HG03175 (cell line): ENCODE measurements at regions not wholly inside any gene's neighbourhood (a gene's known extent, or its start where the extent isn't known, plus 50 kb on each side); places are given as distances from the start of the nearest gene placed in this dataset.

Experiments used
- ATAC-seq: cut with Tn5 transposase; IDR thresholded peaks from one replicate; pipeline ENCODE4 v1.9.1; 2021; ENCODE audit warnings: mild to moderate bottlenecking, moderate library complexity; ENCODE audit not compliant: unreplicated experiment

DNA sequence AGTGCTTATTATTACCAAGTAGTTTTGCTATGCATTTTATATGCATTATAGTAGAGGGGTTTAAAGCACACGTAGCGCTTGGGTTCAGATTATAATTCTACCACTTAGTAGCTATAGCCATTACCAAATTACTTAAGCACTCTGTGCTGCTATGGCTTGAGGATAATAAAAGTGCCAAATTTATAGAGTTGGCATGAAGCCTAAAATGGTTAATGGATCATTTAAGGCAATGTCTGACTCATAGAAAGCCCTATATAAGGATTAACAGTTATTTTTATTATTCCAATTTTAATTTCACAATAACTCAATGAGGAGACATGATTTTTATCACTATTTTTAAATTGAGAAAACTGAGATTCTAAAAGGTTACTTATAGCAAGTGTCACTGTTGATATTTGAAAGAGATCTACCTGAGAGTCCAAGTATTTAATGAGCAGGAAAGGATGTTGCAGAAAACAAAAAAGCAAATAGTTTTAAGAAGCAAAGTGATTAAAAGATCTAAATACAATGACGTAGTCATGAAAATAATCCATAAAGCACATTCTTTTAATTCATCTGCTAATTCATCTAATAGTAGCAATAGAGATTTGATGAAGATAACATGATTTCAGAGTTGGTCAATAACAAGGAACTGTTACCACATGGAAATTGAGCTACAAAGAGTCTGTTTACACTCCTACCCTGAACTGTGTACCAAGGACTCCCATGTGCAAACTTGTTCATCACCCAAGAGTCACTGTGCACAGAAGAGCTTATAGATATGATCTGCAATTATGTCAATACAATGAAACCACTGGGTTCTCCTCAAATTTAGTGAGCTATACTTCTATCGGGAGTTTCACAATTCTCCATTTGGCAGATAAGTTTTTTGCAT, 78.8 kb upstream of the DTNA start:
- no peak for ATAC-seq

GRCh38 chr18:34632321-34632720, 77.8 kb upstream of the DTNA start:
- ATAC-seq = no peak

DNA sequence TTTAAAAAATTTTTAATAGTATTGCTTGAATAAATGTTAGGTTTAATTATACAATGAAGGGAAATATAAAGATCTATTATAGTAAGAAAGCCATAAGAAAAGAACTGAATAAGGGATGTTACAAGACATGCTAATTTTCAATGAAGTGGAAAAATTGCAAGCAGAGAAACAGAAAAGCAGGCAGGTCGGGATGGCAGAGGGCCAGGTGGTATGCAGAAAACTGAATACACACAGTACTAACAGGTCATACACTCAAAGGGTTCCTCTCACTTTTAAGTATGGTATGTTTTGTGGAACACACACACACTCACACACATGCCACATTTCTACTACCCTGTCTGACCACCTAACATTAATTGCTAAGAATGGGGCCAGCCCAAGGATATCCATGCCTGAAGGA, 76.7 kb upstream of the DTNA start:
- ATAC-seq = no peak

- ATAC-seq = no peak
These were observed 72.8 kb upstream of the DTNA start for GRCh38 chr18:34637094-34637801.

DNA sequence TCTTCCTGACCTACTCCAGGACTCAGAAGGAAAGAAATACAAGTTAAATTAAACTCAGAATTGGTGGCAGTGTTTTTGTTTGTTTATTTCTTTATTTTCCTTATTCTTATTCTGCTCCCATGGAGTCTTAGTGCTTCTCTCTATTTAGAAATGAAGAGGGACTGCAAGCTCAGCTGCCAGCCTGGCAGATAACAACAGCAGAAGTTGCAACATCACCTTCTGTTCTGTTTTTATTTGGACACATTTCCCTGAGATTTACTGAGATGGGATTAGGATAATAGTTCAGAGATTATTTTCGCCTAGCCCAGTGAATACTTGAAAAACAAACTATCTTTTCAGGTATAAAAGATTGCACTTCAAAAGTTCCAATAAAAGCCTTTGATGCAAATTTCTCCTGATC, 70.4 kb upstream of the DTNA start:
- no peak for ATAC-seq

DNA sequence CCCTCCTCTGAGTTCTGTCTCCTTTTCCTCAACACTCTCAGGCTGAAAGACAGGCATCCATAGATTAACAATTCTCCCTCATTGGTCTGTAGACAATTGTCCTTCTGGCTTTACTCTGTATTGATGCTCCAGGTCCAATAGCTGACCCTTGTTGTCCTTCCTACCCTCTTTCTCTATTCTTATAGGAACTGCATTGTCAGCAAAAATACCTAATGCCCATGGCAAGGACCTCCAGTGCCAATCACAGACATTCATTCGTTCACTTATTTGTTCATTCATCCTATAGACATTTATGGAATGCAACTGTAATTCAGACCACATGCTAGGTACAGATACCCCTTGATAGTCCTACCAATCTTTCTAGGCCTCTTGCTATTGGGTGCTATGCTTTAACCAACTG, 69.8 kb upstream of the DTNA start:
- ATAC-seq = no peak

GRCh38 chr18:34643989-34644388, 66.1 kb upstream of the DTNA start:
- ATAC-seq = no peak

DNA sequence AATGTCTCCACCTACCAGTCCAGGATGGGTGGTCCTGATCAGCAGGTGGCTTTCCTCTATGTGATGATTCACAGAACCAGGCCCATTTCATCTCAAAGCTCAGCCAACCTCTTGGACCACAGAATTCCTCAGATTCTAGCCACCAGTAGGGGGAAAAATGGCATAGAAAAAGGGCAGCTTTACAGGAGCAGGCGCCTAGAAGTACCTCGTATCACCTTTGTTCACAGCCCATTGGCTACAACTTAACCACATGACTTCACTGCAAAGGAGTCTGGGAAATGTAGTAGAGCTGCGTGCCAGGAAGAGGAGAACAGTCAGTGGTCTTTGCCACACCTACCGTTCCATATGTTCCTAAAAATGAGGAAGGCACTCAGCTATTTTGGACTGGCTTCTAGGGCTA, 62.8 kb upstream of the DTNA start:
- no peak for ATAC-seq

DNA sequence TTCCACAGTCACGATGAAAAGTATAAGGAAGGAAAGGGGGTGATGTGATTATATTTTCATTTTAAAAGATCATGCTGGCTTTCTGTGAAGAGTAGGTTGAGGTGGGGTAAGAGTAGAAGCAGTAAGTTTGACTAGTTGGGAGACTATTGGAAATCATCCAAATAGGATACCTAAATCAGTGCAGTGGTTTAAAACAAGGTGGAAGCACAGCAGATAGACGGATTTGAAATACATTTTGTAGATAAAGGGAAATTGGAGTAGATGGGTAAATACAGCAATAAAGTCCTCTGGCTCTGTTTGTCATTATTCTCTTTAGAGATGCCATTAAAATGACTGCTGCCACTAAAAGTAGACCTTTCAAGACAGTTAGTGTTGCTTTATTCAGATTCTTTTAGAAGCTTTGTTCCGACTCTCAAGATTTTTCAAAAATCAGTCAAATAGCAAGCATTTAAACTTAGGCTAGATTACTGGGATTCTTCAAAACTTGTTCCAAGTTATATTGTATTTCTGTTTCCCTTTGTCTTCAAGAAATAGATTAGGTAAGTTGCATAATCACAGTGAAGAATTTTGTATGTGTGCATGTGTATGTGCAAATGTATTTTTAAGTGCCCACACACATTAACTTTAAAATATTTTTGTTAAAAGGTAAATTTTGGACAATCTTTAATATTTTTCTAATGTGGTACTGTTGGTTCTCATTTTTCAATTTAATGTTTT, 61.7 kb upstream of the DTNA start:
- ATAC-seq = no peak

DNA sequence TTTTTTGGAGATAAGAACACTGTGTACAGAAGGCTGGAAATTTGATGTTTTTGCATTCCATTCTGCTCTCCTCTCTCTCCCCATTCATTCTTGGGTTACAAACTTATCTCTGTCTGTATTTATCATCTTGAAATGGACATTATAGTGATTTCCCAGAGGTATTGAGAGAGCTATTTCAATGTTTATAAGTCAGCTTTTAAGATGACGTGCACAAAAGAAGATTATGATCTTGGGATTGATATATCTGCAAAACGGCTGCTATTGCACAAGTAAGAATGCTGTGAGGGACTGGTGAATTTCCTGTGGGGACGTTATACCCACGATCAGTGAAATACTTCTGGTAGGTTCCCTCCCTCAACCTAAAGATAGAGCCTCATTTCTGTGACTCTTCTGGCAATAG, 61.0 kb upstream of the DTNA start:
- ATAC-seq = no peak

DNA sequence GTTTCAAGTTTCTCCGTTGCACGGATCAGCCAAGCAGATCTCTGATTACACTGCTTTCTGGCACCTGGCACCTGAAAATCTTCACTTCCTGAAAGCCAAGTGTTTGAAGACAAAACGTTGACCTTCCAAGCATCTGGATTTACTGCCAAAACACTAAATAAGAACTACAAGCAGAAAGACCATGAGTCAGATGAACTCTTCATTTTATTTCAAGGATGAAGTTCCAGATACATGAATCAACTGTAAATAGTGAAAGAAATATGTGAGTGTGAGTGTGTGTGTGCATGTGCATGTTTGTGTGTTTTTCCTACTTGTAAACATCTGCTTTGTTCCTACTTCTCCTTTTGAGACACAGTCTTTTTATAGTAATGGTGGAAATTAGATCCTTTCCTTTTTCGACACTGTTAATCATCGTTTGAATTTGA, 60.0 kb upstream of the DTNA start:
- ATAC-seq = no peak

- ATAC-seq = no peak
These were observed 58.3 kb upstream of the DTNA start for GRCh38 chr18:34651586-34652369.

- no peak for ATAC-seq
These were observed 55.0 kb upstream of the DTNA start for GRCh38 chr18:34655131-34655530.

GRCh38 chr18:34657860-34658500, 52.1 kb upstream of the DTNA start:
- ATAC-seq = no peak

GRCh38 chr18:34659579-34660517, 50.2 kb upstream of the DTNA start:
- no peak for ATAC-seq
